HFF-Myc (cell line): ENCODE measurements at regions not wholly inside any gene's neighbourhood (a gene's known extent, or its start where the extent isn't known, plus 50 kb on each side); places are given as distances from the start of the nearest gene placed in this dataset.
A peak's percentile ranks its signal among the peaks of the same experiment; 100 is the strongest.

Experiments used
- DNase-seq: peaks from one replicate; pipeline ENCODE4 v3.0.0-alpha.2; 2011; ENCODE audit warnings: low read depth; ENCODE audit errors: extremely low read depth
- H3K4me3 ChIP-seq: replicated peaks from 2 replicates; pipeline ENCODE4 v1.5.1; 2011; ENCODE audit warnings: low read depth, mild to moderate bottlenecking, control low read depth, low read length
- TF ChIP-seq, protein P1 (sequence below): IDR thresholded peaks from 2 replicates; pipeline ENCODE4 v1.5.1; 2012; ENCODE audit warnings: mild to moderate bottlenecking, low read depth, low read length, control low read depth; ENCODE audit errors: missing control alignments

DNA sequence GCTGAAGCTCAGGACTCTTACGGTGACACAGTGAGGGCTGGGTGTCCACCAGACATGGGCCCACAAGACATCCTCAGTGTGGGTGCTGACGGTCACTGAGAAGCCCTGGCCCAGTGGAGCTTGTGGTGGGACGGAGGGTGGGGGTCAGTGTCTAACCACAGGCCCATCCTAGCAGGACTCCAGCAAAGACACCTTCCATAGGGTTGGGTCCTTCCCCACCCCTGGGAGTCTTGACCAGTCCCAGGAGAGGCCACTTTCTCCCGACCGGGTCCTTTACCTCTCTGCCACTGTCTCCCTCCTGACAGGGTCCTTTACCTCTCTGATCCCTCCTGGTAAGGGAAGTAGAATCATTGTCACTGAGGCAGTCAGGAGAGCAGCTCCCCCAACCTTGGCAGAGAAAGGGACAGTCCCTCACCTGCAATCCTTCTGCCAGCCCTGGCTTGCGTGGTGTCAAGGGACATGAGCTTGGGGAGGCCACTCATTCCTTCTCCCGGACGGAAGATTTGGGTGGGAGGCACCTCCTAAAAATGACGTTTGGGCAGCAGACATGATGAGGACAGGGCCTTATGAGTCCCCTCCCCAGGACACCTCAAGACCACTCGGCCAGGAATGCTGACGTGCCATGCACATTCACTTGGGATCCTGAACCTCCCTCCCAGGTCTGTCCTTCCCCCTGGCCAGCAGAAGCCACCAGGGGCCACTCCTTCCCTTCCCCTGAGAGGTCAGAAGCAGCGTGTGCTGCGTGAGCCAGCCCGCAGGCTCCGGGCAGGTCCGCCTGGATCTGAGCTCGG lies 91.5 kb upstream of the FGF3 start:
- H3K4me3 ChIP-seq: no peak overlapping the region
- TF ChIP-seq, protein P1, sequence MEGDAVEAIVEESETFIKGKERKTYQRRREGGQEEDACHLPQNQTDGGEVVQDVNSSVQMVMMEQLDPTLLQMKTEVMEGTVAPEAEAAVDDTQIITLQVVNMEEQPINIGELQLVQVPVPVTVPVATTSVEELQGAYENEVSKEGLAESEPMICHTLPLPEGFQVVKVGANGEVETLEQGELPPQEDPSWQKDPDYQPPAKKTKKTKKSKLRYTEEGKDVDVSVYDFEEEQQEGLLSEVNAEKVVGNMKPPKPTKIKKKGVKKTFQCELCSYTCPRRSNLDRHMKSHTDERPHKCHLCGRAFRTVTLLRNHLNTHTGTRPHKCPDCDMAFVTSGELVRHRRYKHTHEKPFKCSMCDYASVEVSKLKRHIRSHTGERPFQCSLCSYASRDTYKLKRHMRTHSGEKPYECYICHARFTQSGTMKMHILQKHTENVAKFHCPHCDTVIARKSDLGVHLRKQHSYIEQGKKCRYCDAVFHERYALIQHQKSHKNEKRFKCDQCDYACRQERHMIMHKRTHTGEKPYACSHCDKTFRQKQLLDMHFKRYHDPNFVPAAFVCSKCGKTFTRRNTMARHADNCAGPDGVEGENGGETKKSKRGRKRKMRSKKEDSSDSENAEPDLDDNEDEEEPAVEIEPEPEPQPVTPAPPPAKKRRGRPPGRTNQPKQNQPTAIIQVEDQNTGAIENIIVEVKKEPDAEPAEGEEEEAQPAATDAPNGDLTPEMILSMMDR: no peak
- DNase-seq: no peak

- TF ChIP-seq, protein P1: no peak
- H3K4me3 ChIP-seq: no peak overlapping the region
- DNase-seq: no peak
Observed at GRCh38 chr11:69911310-69912160, 92.3 kb upstream of the FGF3 start.

DNA sequence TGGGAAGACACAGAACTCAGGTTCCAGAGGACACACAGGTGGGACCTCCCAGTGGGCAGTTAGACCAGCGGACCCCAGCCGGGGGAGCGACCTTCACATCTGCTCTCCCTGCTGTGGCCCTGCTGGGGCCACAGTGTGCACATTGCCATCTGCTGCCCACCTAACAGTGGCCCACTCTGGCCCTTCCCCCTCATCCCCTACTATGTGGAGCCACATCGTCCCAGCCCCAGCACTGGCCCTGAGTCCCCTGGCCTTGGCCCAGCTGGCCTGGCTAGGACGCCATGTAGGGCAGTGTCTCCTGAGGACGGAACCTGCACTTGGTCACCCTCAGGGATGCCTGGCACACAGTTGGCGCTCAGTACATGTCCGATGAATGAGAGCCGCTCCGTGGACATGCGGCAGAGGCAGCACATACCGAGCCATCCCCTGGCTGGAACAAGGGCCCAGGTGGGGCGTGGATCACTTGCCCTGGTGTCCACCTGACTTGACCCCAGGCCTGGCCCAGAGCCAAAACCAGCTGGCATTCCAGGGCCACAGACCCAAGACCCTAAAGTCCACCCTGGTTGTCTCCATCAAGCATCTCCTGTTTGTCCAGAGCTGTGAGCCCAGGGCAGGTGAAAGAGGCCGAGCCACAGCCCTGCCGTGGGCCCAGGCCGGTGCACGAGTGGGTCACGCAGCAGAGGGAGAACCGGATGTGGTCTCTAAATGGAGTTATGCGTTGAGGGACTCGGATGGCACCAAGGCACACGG lies 93.1 kb upstream of the FGF3 start:
- TF ChIP-seq, protein P1: no peak
- DNase-seq: no peak
- H3K4me3 ChIP-seq: no peak overlapping the region

GRCh38 chr11:69912911-69913451 lies 93.8 kb upstream of the FGF3 start:
- TF ChIP-seq, protein P1: peak; percentile 29
- H3K4me3 ChIP-seq: no peak overlapping the region
- no peak for DNase-seq

DNA sequence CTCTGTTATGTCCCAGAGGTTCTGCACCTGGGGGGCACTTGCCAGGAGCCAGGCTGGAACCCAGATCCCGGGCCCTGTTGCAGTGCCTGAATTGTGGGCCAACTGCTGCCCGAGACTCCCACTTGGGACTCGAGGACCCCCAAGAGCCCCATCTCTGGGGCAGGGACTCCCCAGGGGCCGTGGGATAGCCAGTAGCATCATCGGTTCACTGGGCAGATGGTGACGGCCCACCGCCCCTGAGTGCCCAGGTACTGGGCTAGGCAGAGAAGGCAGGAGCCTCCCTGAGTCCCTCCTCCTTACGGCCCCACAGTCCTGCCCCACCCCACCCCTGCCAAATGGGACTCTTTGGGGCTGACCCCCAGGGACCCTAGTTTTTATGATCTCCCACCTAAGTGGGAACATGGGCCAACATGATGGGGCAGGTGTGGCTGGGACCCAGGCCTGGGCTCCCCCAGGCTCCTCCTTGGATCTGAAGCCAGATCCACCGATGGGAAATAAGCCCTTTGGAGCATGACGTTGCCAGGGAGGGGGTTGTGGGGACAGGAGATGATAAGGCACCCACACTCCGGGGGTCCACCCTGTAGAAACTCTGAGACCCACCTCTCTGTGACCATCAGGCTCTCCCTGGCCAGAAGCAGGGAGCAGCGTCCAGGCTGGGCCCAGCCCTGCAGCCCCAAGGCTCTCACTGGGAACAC lies 94.5 kb upstream of the FGF3 start:
- TF ChIP-seq, protein P1: no peak
- H3K4me3 ChIP-seq: no peak overlapping the region
- no peak for DNase-seq
